Uterus (tissue), 2 donors: ENCODE measurements at regions not wholly inside any gene's neighbourhood (a gene's known extent, or its start where the extent isn't known, plus 50 kb on each side); places are given as distances from the start of the nearest gene placed in this dataset.

ENCODE experiments used
- CTCF ChIP-seq, 4 experiments: fragments of 200-600 bp in 2 of 4; fragments of 450-650 bp in 2 of 4; sonication (generic) in 2 of 4; IDR thresholded peaks; one replicate each; pipeline ENCODE4 v1.5.1; 2016 to 2019; ENCODE audit warnings: antibody characterized with exemption in 4 of 4, mild to moderate bottlenecking in 2 of 4, moderate library complexity in 1 of 4
- POLR2A ChIP-seq, 2 donors: fragments of 450-650 bp; IDR thresholded peaks; one replicate each; pipeline ENCODE4 v1.6.1; 2016; ENCODE audit warnings: antibody characterized with exemption in 2 of 2, mild to moderate bottlenecking in 1 of 2, moderate library complexity in 1 of 2

GRCh38 chr1:220967911-220968310 is 88.7 kb downstream of the HLX start:
- TF ChIP-seq CTCF (IDR thresholded peaks at IDR 0.05) (no peak), POLR2A (IDR thresholded peaks at IDR 0.05) (no peak)
